Hypothalamus (tissue), 51 donors: ENCODE measurements at regions not wholly inside any gene's neighbourhood (a gene's known extent, or its start where the extent isn't known, plus 50 kb on each side); places are given as distances from the start of the nearest gene placed in this dataset.
"Not testable (repeated sequence)": the region's sequence is repeated elsewhere in the genome, so short reads cannot be mapped to it uniquely, and the experiment has no call there.

Experiments used
- DNase-seq, 51 donors: peaks; one replicate each; lab custom pipeline; 2025; lab: John Stamatoyannopoulos, UW

DNA sequence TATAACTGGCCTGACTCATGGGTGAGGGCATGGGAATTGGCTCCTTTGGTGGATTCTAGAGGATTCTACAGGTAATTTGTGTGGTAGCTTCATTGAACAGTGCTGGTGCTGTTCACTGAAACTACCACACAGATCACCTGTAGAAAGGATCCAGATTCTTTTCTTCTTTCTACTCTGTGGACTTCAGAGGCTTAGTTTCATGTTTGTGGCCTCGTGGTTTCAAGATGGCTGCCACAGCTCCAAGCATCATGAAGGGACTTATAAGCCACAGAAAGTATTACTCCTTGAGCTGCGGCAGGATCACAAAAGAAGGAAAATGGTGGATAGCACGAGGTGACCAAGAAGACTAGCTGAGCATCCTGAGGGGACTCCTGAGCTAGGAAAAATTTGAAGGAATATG, 88.9 kb downstream of the ADCYAP1 start:
- no peak for DNase-seq

DNA sequence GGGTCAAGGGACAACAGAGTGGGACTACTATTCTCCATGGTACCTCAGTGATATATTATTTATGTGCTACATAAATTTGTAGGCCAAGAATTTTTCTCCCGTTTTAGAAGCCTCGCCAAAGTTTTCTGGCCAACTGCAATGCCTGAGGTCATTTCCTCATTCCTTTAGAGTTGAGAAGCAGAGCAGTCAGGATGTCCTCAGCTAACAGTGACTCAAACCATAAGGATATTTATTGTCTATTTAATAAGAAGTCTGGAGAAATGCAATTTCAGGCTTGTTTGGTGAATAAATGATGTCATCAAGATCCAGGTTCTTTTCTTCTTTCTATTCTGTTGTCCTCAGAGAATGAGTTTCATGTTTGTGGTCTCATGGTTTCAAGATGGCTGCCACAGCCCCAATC, 91.0 kb downstream of the ADCYAP1 start:
- DNase-seq: no peak

- no peak for DNase-seq
These were observed 92.8 kb downstream of the ADCYAP1 start for GRCh38 chr18:997499-997898.

GRCh38 chr18:998936-999335, 94.3 kb downstream of the ADCYAP1 start:
- no peak for DNase-seq

- DNase-seq: no peak
These were observed 98.0 kb downstream of the ADCYAP1 start for GRCh38 chr18:1002653-1003178.

- DNase-seq: no peak
These were observed 98.8 kb downstream of the ADCYAP1 start for GRCh38 chr18:1003499-1003898.

- DNase-seq: no peak
These were observed 101.6 kb downstream of the ADCYAP1 start for GRCh38 chr18:1006304-1006703.

DNA sequence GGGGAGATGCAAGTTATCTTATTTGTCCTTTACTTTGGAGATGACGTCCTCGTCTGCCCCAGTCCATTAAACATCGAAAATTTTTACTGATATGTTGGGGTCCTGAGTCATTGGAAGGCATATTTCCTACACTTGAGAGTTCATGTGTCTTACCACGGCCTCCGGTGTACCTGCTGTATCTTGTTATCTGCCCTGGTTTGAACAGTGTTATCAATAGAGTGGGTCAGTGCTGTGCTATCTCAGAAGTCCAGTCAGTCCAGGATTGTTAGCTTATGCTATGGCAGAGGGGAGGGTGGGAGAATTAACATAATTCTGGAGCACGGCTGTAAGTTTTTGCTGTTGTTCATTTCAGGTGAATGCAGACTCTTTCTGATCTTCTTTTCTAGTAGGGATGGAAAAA, 102.3 kb downstream of the ADCYAP1 start:
- no peak for DNase-seq

DNA sequence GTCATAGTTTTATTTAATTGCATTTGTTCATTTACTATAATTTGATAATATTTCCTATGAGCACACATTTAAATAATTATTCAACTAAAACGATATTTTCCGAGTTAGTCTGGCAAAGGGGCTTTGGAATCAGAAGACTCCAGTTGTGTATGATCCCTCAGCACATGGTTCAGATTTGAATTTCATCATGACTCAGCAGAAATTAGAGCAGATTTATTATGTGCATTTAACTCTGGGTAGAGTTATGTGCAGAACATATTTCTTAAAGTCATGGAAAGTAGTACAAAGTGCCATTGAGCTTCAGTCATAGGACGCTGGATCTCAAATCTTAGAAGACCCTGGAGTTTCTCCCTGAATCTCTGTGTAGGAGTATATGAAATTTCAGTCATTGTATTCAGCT, 106.7 kb downstream of the ADCYAP1 start:
- DNase-seq: no peak

DNA sequence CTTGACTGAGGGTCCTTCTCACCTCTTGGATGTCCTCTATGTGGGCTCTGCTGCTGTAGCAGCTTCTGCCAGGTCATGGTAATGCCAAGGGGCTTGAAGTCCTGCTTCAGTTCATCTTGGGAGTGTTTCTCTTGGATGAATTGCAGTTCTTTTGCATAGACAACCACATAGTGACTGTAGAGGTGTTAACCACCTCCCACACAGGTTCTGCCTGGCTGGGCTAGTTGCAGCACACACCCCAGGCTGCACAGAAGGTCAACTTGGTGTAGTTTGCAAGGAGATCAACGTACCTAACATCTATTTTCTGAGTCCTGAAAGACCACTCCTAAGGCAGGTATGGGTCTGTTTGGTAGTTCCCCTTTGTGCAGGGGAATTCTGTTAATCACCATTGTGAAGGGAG, 108.1 kb downstream of the ADCYAP1 start:
- no peak for DNase-seq

- DNase-seq: no peak
These were observed 109.3 kb downstream of the ADCYAP1 start for GRCh38 chr18:1013951-1014350.

DNA sequence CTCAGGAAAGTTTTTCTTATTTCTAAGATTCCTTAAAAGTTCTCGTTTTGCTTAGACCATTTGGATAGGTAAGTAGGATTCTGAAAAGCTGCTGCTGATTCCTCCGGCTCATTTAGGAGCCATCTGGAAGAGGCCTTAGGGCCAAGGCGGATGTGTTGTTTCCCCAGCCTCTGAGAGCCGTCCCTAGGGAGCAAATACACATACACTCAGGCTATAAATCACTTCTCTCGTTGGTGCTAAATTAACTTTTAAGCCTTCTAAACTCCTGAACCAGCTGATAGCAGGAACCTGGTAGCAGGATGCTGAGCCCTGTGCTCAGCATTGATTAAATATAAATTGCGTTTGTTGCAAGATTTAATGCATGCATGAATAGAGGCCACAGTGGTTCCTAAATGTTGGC, 109.8 kb downstream of the ADCYAP1 start:
- DNase-seq: no peak

DNA sequence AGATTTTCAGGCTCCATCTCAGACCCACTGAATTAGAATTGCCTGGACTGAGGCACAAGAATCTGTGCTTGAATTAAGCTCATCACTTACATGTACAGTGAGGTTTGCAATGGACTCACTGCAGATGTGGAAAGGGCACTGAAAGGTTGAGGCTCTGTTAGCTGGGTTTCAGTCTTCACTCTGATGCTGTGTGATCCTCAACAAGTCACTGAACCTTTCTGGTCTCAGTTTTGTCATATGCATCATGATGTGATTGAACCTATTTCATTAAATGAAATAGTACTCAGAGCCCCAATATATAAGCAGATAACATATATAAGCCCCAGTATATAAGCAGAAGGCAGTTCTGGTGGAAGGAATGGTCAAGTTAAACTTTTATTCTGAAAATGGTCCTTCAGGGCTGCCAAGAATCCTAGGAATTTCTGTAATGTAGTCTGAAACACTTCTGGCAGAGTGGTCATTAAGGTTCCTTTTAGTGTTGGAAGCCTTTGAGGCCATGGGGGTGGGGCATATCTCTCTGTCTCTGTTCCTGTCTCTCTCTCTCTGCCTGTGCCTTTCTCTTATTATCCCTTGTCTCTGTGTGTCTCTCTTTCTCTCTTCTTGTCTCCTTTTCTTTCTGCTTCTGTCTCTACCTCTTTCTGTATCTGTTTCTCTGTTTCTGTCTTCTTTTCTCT, 110.4 kb downstream of the ADCYAP1 start:
- no peak for DNase-seq

DNA sequence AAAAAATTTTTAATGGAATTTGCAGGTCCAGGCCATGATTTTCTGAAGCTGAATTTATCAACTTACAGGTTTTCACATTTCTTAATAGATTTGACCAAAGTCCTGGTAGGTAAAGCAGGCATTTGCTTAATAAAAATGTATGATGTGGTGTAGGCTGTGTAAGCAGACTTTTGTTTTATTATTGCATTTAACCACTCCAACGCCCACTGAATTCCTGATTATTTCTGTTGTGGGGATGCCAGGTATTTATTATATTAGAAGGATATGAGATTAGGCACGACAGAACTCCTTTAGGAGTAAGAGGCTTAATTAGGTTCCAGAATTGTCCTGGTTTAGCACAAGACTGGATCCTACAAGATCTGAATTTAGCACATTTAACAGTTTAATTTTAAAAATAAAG, 111.1 kb downstream of the ADCYAP1 start:
- DNase-seq: no peak

GRCh38 chr18:1017227-1018058, 112.8 kb downstream of the ADCYAP1 start:
- DNase-seq: no peak

DNA sequence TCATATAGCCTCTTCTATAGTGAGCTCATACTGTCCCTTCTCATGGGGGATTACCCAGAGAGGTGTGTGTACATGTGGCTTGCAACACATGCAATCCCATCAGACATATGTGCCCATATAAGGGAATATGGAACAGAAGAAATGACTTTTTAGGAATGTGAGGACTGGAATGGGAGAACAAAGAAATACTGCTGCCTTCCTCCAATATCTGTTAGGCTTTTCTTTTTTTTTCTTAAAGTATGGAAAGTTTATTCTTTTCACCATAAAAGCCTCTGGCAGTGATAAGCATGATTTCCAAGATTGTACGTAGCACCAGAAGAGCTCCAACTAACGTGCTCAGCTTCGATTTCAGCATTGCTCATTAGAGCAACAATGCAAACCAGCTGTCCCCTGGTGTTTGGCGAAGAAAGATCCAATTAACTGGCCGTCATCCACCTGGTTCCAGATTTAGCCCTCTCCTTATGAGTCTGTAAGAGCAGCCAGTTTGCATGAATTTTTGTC, 113.6 kb downstream of the ADCYAP1 start:
- DNase-seq: no peak

DNA sequence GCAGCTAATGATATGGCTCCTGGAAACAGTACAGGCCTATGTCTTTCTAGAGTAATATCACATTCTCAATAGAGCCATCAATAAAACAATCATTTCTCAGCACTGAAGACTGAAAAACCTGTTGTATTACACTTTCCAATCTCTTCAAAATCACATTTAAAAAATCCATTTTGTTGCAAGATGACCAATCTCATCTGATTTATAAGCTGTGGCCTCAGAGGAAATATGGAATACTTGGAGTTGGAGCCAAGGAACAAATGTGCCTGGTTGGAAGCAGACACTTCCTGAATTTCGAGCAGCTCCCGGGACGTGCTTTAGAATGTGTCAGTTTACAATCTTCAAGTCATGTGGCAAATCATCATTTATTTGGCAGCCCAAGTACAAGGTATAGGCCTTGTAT, 114.5 kb downstream of the ADCYAP1 start:
- DNase-seq: no peak

- DNase-seq: no peak
These were observed 116.2 kb downstream of the ADCYAP1 start for GRCh38 chr18:1020731-1021344.

DNA sequence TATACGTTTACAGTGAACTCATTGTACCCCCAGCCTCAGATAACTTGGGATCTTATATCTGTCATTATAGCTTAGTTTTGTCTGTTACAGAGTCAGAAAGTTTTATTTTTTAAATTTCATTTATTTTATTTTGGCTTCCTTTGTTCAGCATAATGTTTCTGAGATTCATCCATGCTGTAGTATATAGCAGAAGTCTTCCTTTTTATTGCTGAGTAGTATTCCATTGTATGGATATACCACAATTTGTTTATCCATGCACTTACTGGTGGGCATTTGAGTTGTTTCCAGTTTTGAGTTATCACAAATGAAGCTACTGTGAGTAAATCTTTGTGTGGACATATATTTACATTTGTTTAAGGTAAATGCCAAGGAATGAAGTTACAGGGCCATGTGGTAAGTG, 122.3 kb downstream of the ADCYAP1 start:
- no peak for DNase-seq

GRCh38 chr18:1033092-1033491, 128.4 kb downstream of the ADCYAP1 start:
- not testable (repeated sequence) for DNase-seq

DNA sequence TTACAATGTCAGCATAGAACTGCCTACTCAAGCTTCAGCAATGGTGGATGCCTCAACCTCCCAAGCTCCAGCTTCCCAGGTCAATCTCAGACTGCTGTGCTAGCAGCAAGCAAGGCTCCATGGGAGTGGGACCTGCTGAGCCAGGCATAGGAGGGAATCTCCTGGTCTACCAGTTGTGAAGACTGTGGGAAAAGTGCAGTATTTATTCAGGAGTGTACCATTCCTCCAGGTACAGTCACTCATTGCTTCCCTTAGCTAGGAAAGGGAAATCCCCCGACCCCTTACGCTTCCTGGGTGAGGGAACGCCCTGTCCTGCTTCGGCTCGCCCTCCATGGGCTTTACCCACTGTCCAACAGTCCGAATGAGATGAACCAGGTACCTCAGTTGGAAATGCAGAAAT, 130.3 kb downstream of the ADCYAP1 start:
- DNase-seq: no peak
